ENCODE measurements at regions not wholly inside any gene's neighbourhood (a gene's known extent, or its start where the extent isn't known, plus 50 kb on each side); places are given as distances from the start of the nearest gene placed in this dataset.
"Not testable (repeated sequence)": the region's sequence is repeated elsewhere in the genome, so short reads cannot be mapped to it uniquely, and the experiment has no call there.

- not testable (repeated sequence) for TF ChIP-seq CTCF (conservative IDR thresholded peaks at IDR 0.05 in 1 of 2, IDR thresholded peaks at IDR 0.05 in 1 of 2; ENCODE audit: extremely low read depth in 1 of 2, insufficient read depth in 1 of 2, low read depth in 1 of 2, low read length in 2 of 2); EZH2 (IDR thresholded peaks at IDR 0.05; ENCODE audit: borderline replicate concordance, low read length)
Measured at GRCh38 chr21:27930108-27930767, 963.4 kb upstream of the ADAMTS5 start.
